HG02938 (cell line): ENCODE measurements at regions not wholly inside any gene's neighbourhood (a gene's known extent, or its start where the extent isn't known, plus 50 kb on each side); places are given as distances from the start of the nearest gene placed in this dataset.
"Not testable (repeated sequence)": the region's sequence is repeated elsewhere in the genome, so short reads cannot be mapped to it uniquely, and the experiment has no call there.

Source experiments
- ATAC-seq: cut with Tn5 transposase; IDR thresholded peaks from one replicate; pipeline ENCODE4 v1.9.1; 2021; ENCODE audit warnings: mild to moderate bottlenecking, moderate library complexity; ENCODE audit not compliant: unreplicated experiment

- no peak for ATAC-seq
These were observed 105.7 kb upstream of the KCTD1 start for GRCh38 chr18:26653943-26654615.

- ATAC-seq, result no peak
These were observed 104.1 kb upstream of the KCTD1 start for GRCh38 chr18:26652501-26652900.

GRCh38 chr18:26650310-26651268 is 102.2 kb upstream of the KCTD1 start:
- no peak for ATAC-seq

- ATAC-seq, result no peak
These were observed 100.8 kb upstream of the KCTD1 start for GRCh38 chr18:26649193-26649543.

- no peak for ATAC-seq
These were observed 100.3 kb upstream of the KCTD1 start for GRCh38 chr18:26648509-26649192.

GRCh38 chr18:26646901-26647300 is 98.5 kb upstream of the KCTD1 start:
- ATAC-seq, result no peak

GRCh38 chr18:26642440-26643348 is 94.3 kb upstream of the KCTD1 start:
- no peak for ATAC-seq

- no peak for ATAC-seq
These were observed 92.2 kb upstream of the KCTD1 start for GRCh38 chr18:26640541-26640940.

GRCh38 chr18:26639149-26639548 is 90.8 kb upstream of the KCTD1 start:
- no peak for ATAC-seq

- ATAC-seq, result no peak
These were observed 89.6 kb upstream of the KCTD1 start for GRCh38 chr18:26637983-26638382.

GRCh38 chr18:26637324-26637723 is 89.0 kb upstream of the KCTD1 start:
- ATAC-seq, result no peak

- no peak for ATAC-seq
These were observed 87.1 kb upstream of the KCTD1 start for GRCh38 chr18:26635466-26635865.

GRCh38 chr18:26634631-26635030 is 86.3 kb upstream of the KCTD1 start:
- ATAC-seq, result no peak

- no peak for ATAC-seq
These were observed 82.8 kb upstream of the KCTD1 start for GRCh38 chr18:26631135-26631534.

- no peak for ATAC-seq
These were observed 82.2 kb upstream of the KCTD1 start for GRCh38 chr18:26630596-26630995.

- no peak for ATAC-seq
These were observed 79.7 kb upstream of the KCTD1 start for GRCh38 chr18:26628017-26628416.

GRCh38 chr18:26624443-26624842 is 76.1 kb upstream of the KCTD1 start:
- ATAC-seq, result no peak

GRCh38 chr18:26623314-26623713 is 75.0 kb upstream of the KCTD1 start:
- not testable (repeated sequence) for ATAC-seq

- ATAC-seq, result peak; percentile 77
These were observed 73.0 kb upstream of the KCTD1 start for GRCh38 chr18:26621161-26622026.

GRCh38 chr18:26619350-26619749 is 71.0 kb upstream of the KCTD1 start:
- ATAC-seq, result no peak
